Testis (tissue), 2 donors: ENCODE measurements at regions not wholly inside any gene's neighbourhood (a gene's known extent, or its start where the extent isn't known, plus 50 kb on each side); places are given as distances from the start of the nearest gene placed in this dataset.

ENCODE experiments used
- POLR2A ChIP-seq: fragments of 450-650 bp; IDR thresholded peaks from one replicate; pipeline ENCODE4 v1.6.1; 2017; ENCODE audit warnings: antibody characterized with exemption, mild to moderate bottlenecking, moderate library complexity
- TF ChIP-seq, protein P1 (sequence below), 3 experiments: fragments of 450-650 bp in 2 of 3; fragments of 200-600 bp in 1 of 3; sonication (generic) in 1 of 3; IDR thresholded peaks; one replicate each; pipeline ENCODE4 v1.5.1; 2016 to 2019; ENCODE audit warnings: antibody characterized with exemption in 3 of 3, mild to moderate bottlenecking in 2 of 3, moderate library complexity in 1 of 3

DNA sequence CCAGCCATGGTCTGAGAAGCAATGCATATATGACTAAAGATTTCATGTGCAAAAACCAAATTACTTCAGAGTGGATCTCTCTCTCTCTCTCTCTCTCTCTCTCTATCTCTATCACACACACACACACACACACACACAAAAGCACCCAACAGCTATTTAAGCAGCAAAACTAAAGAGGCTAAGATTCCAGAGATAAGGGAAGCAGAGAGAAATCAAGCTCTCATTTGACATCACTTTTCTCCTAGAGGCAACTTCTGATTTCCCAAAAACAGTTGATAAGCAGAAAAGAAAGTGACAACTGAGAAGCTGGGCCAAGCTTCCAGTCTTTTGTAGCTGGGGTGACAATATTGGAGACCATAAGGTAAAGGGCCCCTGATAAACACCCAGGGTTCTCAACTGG lies 526.0 kb upstream of the NR2F2 start:
- TF ChIP-seq, protein P1, sequence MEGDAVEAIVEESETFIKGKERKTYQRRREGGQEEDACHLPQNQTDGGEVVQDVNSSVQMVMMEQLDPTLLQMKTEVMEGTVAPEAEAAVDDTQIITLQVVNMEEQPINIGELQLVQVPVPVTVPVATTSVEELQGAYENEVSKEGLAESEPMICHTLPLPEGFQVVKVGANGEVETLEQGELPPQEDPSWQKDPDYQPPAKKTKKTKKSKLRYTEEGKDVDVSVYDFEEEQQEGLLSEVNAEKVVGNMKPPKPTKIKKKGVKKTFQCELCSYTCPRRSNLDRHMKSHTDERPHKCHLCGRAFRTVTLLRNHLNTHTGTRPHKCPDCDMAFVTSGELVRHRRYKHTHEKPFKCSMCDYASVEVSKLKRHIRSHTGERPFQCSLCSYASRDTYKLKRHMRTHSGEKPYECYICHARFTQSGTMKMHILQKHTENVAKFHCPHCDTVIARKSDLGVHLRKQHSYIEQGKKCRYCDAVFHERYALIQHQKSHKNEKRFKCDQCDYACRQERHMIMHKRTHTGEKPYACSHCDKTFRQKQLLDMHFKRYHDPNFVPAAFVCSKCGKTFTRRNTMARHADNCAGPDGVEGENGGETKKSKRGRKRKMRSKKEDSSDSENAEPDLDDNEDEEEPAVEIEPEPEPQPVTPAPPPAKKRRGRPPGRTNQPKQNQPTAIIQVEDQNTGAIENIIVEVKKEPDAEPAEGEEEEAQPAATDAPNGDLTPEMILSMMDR (IDR thresholded peaks at IDR 0.05): no peak
- TF ChIP-seq POLR2A: no peak
